K562 (cell line): ENCODE measurements at regions not wholly inside any gene's neighbourhood (a gene's known extent, or its start where the extent isn't known, plus 50 kb on each side); places are given as distances from the start of the nearest gene placed in this dataset.

Experiments used
- ATAC-seq: fragments of 200-7000 bp; cut with Tn5 transposase; 3 replicates; pipeline ENCODE4 v1.9.1; 2020; ENCODE audit warnings: moderate library complexity
- BruUV-seq: library from RNA; stranded (reverse); fragments of 400-500 nt; replicated peaks from 2 replicates; lab custom pipeline; 2021; lab: Mats Ljungman, UMichigan
- CTCF ChIA-PET: fragments of 300-600 bp; formaldehyde crosslinking; extraction: SDS; loops from one replicate; lab custom pipeline; 2021; ENCODE audit warnings: low intra/inter-chr PET ratio; lab: Yijun Ruan, JAX
- POLR2A ChIA-PET: fragments of 300-600, 350-650 bp; sonication (Branson Sonifier 250); formaldehyde crosslinking; extraction: SDS; loops from one replicate; lab custom pipeline; 2021; ENCODE audit warnings: antibody characterized with exemption, inconsistent platforms; lab: Yijun Ruan, JAX
- DNase-seq, 4 experiments: peaks; one replicate each; pipeline versions ENCODE4 v3.0.0 to v3.0.0-alpha.2; 2011 to 2018; ENCODE audit warnings: low spot score in 3 of 4, mixed read lengths in 3 of 4; ENCODE audit errors: extremely low read depth in 1 of 4
- FAIRE-seq: peaks from 2 replicates; lab custom pipeline; 2011; peaks lifted over from hg19 to GRCh38; lab: Jason Lieb, UNC
- H2AFZ ChIP-seq: 2 replicates; pipeline ENCODE4 v1.6.0; 2011; ENCODE audit warnings: low read depth, low read length, control low read depth, inconsistent platforms
- H3K27ac ChIP-seq: fragments of 200-600 bp; 3 replicates; pipeline ENCODE4 v1.8.0; 2011; ENCODE audit warnings: low read depth, mild to moderate bottlenecking, control low read depth, inconsistent platforms, low read length, moderate library complexity, mixed read lengths; ENCODE audit errors: extremely low read depth
- H3K27me3 ChIP-seq, 2 experiments: fragments of 300-600 bp in 1 of 2; 2 replicates in 1 of 2; 3 replicates in 1 of 2; pipeline versions ENCODE4 v1.6.0 to v1.8.0; 2011; ENCODE audit warnings: inconsistent platforms in 2 of 2, low read length in 2 of 2, mild to moderate bottlenecking in 1 of 2, mixed read lengths in 1 of 2, moderate library complexity in 1 of 2; ENCODE audit not compliant: control insufficient read depth in 2 of 2, insufficient read depth in 2 of 2
- H3K36me3 ChIP-seq: fragments of 300-600 bp; 3 replicates; pipeline ENCODE4 v1.8.0; 2011; ENCODE audit warnings: mild to moderate bottlenecking, low read length, inconsistent platforms; ENCODE audit not compliant: control insufficient read depth, insufficient read depth
- H3K4me1 ChIP-seq, 2 experiments: fragments of 200-600 bp in 1 of 2; replicated peaks in 1 of 2; 2 replicates in 1 of 2; 3 replicates in 1 of 2; pipeline versions ENCODE4 v1.5.1 to v1.8.0; 2011; ENCODE audit warnings: inconsistent platforms in 2 of 2, low read length in 2 of 2, mild to moderate bottlenecking in 1 of 2, mixed read lengths in 1 of 2, moderate library complexity in 1 of 2; ENCODE audit not compliant: control insufficient read depth in 2 of 2, insufficient read depth in 2 of 2
- H3K4me2 ChIP-seq: 2 replicates; pipeline ENCODE4 v1.6.1; 2011; ENCODE audit warnings: low read length, control low read depth, inconsistent platforms, mixed read lengths; ENCODE audit not compliant: insufficient read depth
- H3K4me3 ChIP-seq: fragments of 200-600 bp; sonication (generic), shearing (Covaris generic); 2 replicates; pipeline ENCODE4 v1.5.1; 2016; ENCODE audit warnings: control low read depth, inconsistent platforms
- H3K79me2 ChIP-seq: fragments of 200-600 bp; 3 replicates; pipeline ENCODE4 v1.8.0; 2011; ENCODE audit warnings: low read length, inconsistent platforms; ENCODE audit not compliant: control insufficient read depth, insufficient read depth
- H3K9ac ChIP-seq, 2 experiments: 2 replicates each; pipeline versions ENCODE4 v1.6.0 to v1.6.1; 2011; ENCODE audit warnings: low read depth in 2 of 2, low read length in 2 of 2, control low read depth in 1 of 2, inconsistent platforms in 1 of 2, mild to moderate bottlenecking in 1 of 2, mixed read lengths in 1 of 2; ENCODE audit not compliant: insufficient read depth in 1 of 2
- H3K9me1 ChIP-seq: one replicate; pipeline ENCODE4 v1.6.0; 2011; ENCODE audit warnings: inconsistent platforms, mild to moderate bottlenecking, low read length, moderate library complexity; ENCODE audit not compliant: control insufficient read depth, insufficient read depth
- H3K9me3 ChIP-seq: replicated peaks from 2 replicates; pipeline ENCODE4 v1.5.1; 2011; ENCODE audit warnings: low read depth, low read length, inconsistent platforms; ENCODE audit not compliant: control insufficient read depth, insufficient read depth
- H4K20me1 ChIP-seq: replicated peaks from 2 replicates; pipeline ENCODE4 v1.6.1; 2011; ENCODE audit warnings: low read length, inconsistent platforms, mixed read lengths; ENCODE audit not compliant: control insufficient read depth, insufficient read depth
- BRD4 ChIP-seq: fragments of 200-600 bp; sonication (generic); IDR thresholded peaks from 2 replicates; pipeline ENCODE4 v1.6.1; 2017; ENCODE audit warnings: inconsistent platforms
- CBX2 ChIP-seq: fragments of 200-600 bp; sonication (generic); IDR thresholded peaks from one replicate; pipeline ENCODE4 v1.6.1; 2012; ENCODE audit warnings: mild to moderate bottlenecking, low read length, inconsistent platforms; ENCODE audit not compliant: insufficient read depth, poor library complexity, severe bottlenecking
- CBX8 ChIP-seq: fragments of 200-600 bp; sonication (generic); IDR thresholded peaks from 2 replicates; pipeline ENCODE4 v1.6.1; 2012; ENCODE audit warnings: borderline replicate concordance, mixed run types, low read depth, mild to moderate bottlenecking, moderate library complexity, mixed read lengths, low read length, control low read depth, inconsistent platforms; ENCODE audit not compliant: poor library complexity, severe bottlenecking; ENCODE audit errors: extremely low read depth
- E2F3 ChIP-seq: fragments of 250-450 bp; sonication (Bioruptor Pico); IDR thresholded peaks from 2 replicates; pipeline ENCODE4 v1.4.0; 2020; ENCODE audit warnings: mild to moderate bottlenecking
- EZH2 ChIP-seq: IDR thresholded peaks from 2 replicates; pipeline ENCODE4 v1.6.1; 2012; ENCODE audit warnings: low read depth, mild to moderate bottlenecking, inconsistent platforms, low read length, borderline replicate concordance
- GATAD2B ChIP-seq: fragments of 450-650 bp; IDR thresholded peaks from 2 replicates; pipeline ENCODE4 v1.6.1; 2017; ENCODE audit warnings: mild to moderate bottlenecking, borderline replicate concordance
- HDAC3 ChIP-seq: fragments of 450-650 bp; IDR thresholded peaks from 2 replicates; pipeline ENCODE4 v1.6.1; 2018; ENCODE audit warnings: borderline replicate concordance, mild to moderate bottlenecking, moderate library complexity; ENCODE audit not compliant: partially characterized antibody
- HSF4 ChIP-seq: fragments of 250-450 bp; sonication (Bioruptor Pico); IDR thresholded peaks from 2 replicates; pipeline ENCODE4 v2.1.2; 2022; ENCODE audit warnings: mild to moderate bottlenecking, moderate library complexity, borderline replicate concordance
- MEIS2 ChIP-seq: fragments of 450-650 bp; IDR thresholded peaks from 2 replicates; pipeline ENCODE4 v1.6.1; 2014; ENCODE audit warnings: mild to moderate bottlenecking; ENCODE audit not compliant: partially characterized antibody
- WHSC1 ChIP-seq: IDR thresholded peaks from one replicate; pipeline ENCODE4 v1.6.1; 2012; ENCODE audit warnings: low read length, control low read depth, inconsistent platforms
- ZNF12 ChIP-seq: sonication (generic); formaldehyde crosslinking; IDR thresholded peaks from 2 replicates; pipeline ENCODE4 v1.4.0; 2020; ENCODE audit warnings: mild to moderate bottlenecking, missing genetic modification reagents
- ZNF134 ChIP-seq: fragments of 250-450 bp; sonication (Bioruptor Pico); conservative IDR thresholded peaks from 2 replicates; pipeline ENCODE4 v1.4.0; 2020
- WGBS: fragments of 100-300 bp; shearing (Covaris generic); methylation state at CpG from one replicate; pipeline ENCODE4 v1.1.6; 2016; ENCODE audit warnings: low coverage, mixed read lengths; ENCODE audit not compliant: insufficient coverage; ENCODE audit errors: missing lambda C conversion rate; 5-methylcytosine and 5-hydroxymethylcytosine counted together
- in situ Hi-C: fragments of 300-500 bp; cut with MboI; formaldehyde crosslinking; loops from 4 replicates; pipeline ENCODE4 v1.15.0; 2018; ENCODE audit warnings: inconsistent platforms, mixed read lengths
- intact Hi-C: fragments of 100-400 bp; cut with micrococcal nuclease; formaldehyde crosslinking; loops from 2 replicates; pipeline ENCODE4 v1.14.2; 2022

DNA sequence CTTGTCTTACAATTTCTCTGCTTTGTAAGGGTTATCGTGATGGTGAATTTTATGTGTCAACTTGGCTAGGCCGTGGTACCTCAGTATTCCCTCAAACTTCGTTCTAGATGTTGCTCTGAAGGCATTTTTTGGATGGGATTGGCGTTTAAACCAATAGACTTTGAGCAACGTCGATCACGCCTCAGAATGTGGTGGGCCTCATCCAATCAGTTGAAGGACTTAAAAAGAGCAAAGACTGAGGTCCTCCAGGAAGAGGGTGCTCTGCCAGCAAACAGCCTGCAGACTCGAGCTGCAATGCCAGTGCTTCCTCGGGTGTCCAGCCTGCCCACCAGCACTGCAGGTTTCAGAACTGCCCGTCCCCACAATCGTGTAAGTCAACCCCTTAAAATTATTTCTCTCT, 145.8 kb upstream of the SALL3 start:
- ATAC-seq (no peak), DNase-seq (no peak)
- POLR2A ChIA-PET: no interaction called here
- no peak overlapping the region for H3K27ac ChIP-seq
- peaks cover 3 to 19% of the 10 kb centered on the region in 2 experiments; a peak in 3 of 5 replicates for H3K27me3 ChIP-seq
- no peaks in the 10 kb centered on the region for H3K9me1 ChIP-seq
- H3K9ac ChIP-seq: no peak overlapping the region
- no peaks in the 10 kb centered on the region for H3K9me3 ChIP-seq
- H2AFZ ChIP-seq: no peak overlapping the region
- no peak overlapping the region for H3K4me3 ChIP-seq
- H3K4me1 ChIP-seq: no peaks in the 10 kb centered on the region
- TF ChIP-seq ZNF134: peak; percentile 83
- no peak for TF ChIP-seq GATAD2B
- TF ChIP-seq, all 486 proteins: peak for 1
- no peak overlapping the region for H3K4me2 ChIP-seq
- no peak for FAIRE-seq
- 0% methylated on average over 11 of the region's 11 CpGs for WGBS
- no TSS peak for BruUV-seq
- in situ Hi-C loops: no loop called here
- no peaks in the 10 kb centered on the region for H3K79me2 ChIP-seq
- no peaks in the 10 kb centered on the region for H3K36me3 ChIP-seq
- no peaks in the 10 kb centered on the region for H4K20me1 ChIP-seq
- CTCF ChIA-PET: no interaction called here
- intact Hi-C loops: no loop called here

DNA sequence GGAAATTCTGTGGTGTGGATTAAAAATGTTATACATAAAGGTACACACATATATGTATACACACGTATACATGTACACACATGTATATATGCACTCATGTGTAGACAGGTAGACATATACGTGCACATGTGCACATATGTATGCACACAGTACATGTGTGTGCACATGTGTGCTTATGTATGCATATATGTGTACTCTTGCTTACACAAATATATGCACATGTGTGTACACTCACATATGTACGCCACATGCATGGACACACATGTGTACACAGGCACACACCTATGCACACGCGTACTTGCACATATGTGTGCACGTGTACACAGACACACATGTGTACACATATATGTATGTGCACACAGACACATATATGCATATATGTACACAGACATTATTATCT, 142.8 kb upstream of the SALL3 start:
- no peak for FAIRE-seq
- H2AFZ ChIP-seq: no peak overlapping the region
- TF ChIP-seq HDAC3: no peak
- no peak for TF ChIP-seq WHSC1
- no peak for TF ChIP-seq HSF4
- no peak for TF ChIP-seq CBX2
- TF ChIP-seq BRD4: no peak
- TF ChIP-seq EZH2: no peak
- TF ChIP-seq CBX8: no peak
- no peak for TF ChIP-seq ZNF12
- TF ChIP-seq E2F3: no peak
- no peak for TF ChIP-seq MEIS2

More for the DNA sequence above, 142.8 kb upstream of the SALL3 start:
- H3K4me1 ChIP-seq: no peaks in the 10 kb centered on the region
- H3K4me2 ChIP-seq: no peak overlapping the region
- no peak overlapping the region for H3K27ac ChIP-seq
- H3K9ac ChIP-seq: no peak overlapping the region
- no peaks in the 10 kb centered on the region for H3K36me3 ChIP-seq
- in situ Hi-C loops (no loop called here), intact Hi-C loops (no loop called here)
- no peak for ATAC-seq
- no peak overlapping the region for H3K4me3 ChIP-seq
- POLR2A ChIA-PET: interaction anchor here (0.7 kb wide), 2 partner anchors 12 to 22 kb away, joined by 3 read pairs; no protein-coding TSS in a partner anchor
- no TSS peak for BruUV-seq
- no peaks in the 10 kb centered on the region for H3K9me3 ChIP-seq
- 13% methylated on average over 6 of the region's 6 CpGs for WGBS
- no peak for DNase-seq
- no peaks in the 10 kb centered on the region for H4K20me1 ChIP-seq
- CTCF ChIA-PET: no interaction called here
- no peaks in the 10 kb centered on the region for H3K27me3 ChIP-seq
- no peaks in the 10 kb centered on the region for H3K79me2 ChIP-seq
- H3K9me1 ChIP-seq: no peaks in the 10 kb centered on the region
